ENCODE measurements at regions not wholly inside any gene's neighbourhood (a gene's known extent, or its start where the extent isn't known, plus 50 kb on each side); places are given as distances from the start of the nearest gene placed in this dataset.

GRCh38 chr3:188037965-188038581 is 115.9 kb upstream of the LPP start:
- no peak for DNase-seq (ENCODE audit: low read depth, low spot score)
- H3K4me3 ChIP-seq (ENCODE audit: low read length): no peak overlapping the region

GRCh38 chr3:188041193-188041592 is 112.8 kb upstream of the LPP start:
- peak; percentile 34 for DNase-seq (ENCODE audit: low read depth, low spot score)
- no peak overlapping the region for H3K4me3 ChIP-seq (ENCODE audit: low read length)

GRCh38 chr3:188041895-188042294 is 112.1 kb upstream of the LPP start:
- no peak for DNase-seq (ENCODE audit: low read depth, low spot score)
- H3K4me3 ChIP-seq (ENCODE audit: low read length): no peak overlapping the region

GRCh38 chr3:188042466-188042865 is 111.5 kb upstream of the LPP start:
- no peak overlapping the region for H3K4me3 ChIP-seq (ENCODE audit: low read length)
- no peak for DNase-seq (ENCODE audit: low read depth, low spot score)

- H3K4me3 ChIP-seq (ENCODE audit: low read length): no peak overlapping the region
- DNase-seq (ENCODE audit: low read depth, low spot score): no peak
Measured at GRCh38 chr3:188043891-188044290, 110.1 kb upstream of the LPP start.

- no peak for DNase-seq (ENCODE audit: low read depth, low spot score)
- no peak overlapping the region for H3K4me3 ChIP-seq (ENCODE audit: low read length)
Measured at GRCh38 chr3:188046561-188047211, 107.3 kb upstream of the LPP start.

GRCh38 chr3:188047536-188047935 is 106.4 kb upstream of the LPP start:
- no peak overlapping the region for H3K4me3 ChIP-seq (ENCODE audit: low read length)
- DNase-seq (ENCODE audit: low read depth, low spot score): no peak

- peak; percentile 77 for DNase-seq (ENCODE audit: low read depth, low spot score)
Measured at GRCh38 chr3:188049606-188050530, 104.1 kb upstream of the LPP start.

GRCh38 chr3:188051801-188052168 is 102.2 kb upstream of the LPP start:
- DNase-seq (ENCODE audit: low read depth, low spot score): no peak
- H3K4me3 ChIP-seq (ENCODE audit: low read length): no peak overlapping the region

More at GRCh38 chr3:188049606-188050530, 104.1 kb upstream of the LPP start:
- H3K4me3 ChIP-seq (ENCODE audit: low read length): no peak overlapping the region

GRCh38 chr3:188052169-188053035 is 101.6 kb upstream of the LPP start:
- no peak for DNase-seq (ENCODE audit: low read depth, low spot score)
- no peak overlapping the region for H3K4me3 ChIP-seq (ENCODE audit: low read length)

GRCh38 chr3:188053036-188053340 is 101.0 kb upstream of the LPP start:
- no peak overlapping the region for H3K4me3 ChIP-seq (ENCODE audit: low read length)

GRCh38 chr3:188053710-188054380 is 100.1 kb upstream of the LPP start:
- no peak for DNase-seq (ENCODE audit: low read depth, low spot score)
- H3K4me3 ChIP-seq (ENCODE audit: low read length): no peak overlapping the region

More at GRCh38 chr3:188053036-188053340, 101.0 kb upstream of the LPP start:
- DNase-seq (ENCODE audit: low read depth, low spot score): no peak

- H3K4me3 ChIP-seq (ENCODE audit: low read length): no peak overlapping the region
- DNase-seq (ENCODE audit: low read depth, low spot score): no peak
Measured at GRCh38 chr3:188054541-188054940, 99.4 kb upstream of the LPP start.

GRCh38 chr3:188055388-188055787 is 98.6 kb upstream of the LPP start:
- DNase-seq (ENCODE audit: low read depth, low spot score): no peak
- H3K4me3 ChIP-seq (ENCODE audit: low read length): no peak overlapping the region

- DNase-seq (ENCODE audit: low read depth, low spot score): no peak
- H3K4me3 ChIP-seq (ENCODE audit: low read length): no peak overlapping the region
Measured at GRCh38 chr3:188057124-188057523, 96.8 kb upstream of the LPP start.

- DNase-seq (ENCODE audit: low read depth, low spot score): no peak
- no peak overlapping the region for H3K4me3 ChIP-seq (ENCODE audit: low read length)
Measured at GRCh38 chr3:188058569-188059184, 95.3 kb upstream of the LPP start.

- H3K4me3 ChIP-seq (ENCODE audit: low read length): no peak overlapping the region
- DNase-seq (ENCODE audit: low read depth, low spot score): no peak
Measured at GRCh38 chr3:188059351-188059750, 94.6 kb upstream of the LPP start.

GRCh38 chr3:188060264-188060835 is 93.6 kb upstream of the LPP start:
- H3K4me3 ChIP-seq (ENCODE audit: low read length): no peak overlapping the region
- no peak for DNase-seq (ENCODE audit: low read depth, low spot score)
